Keratinocyte (primary cell): ENCODE measurements at regions not wholly inside any gene's neighbourhood (a gene's known extent, or its start where the extent isn't known, plus 50 kb on each side); places are given as distances from the start of the nearest gene placed in this dataset.

Experiments
- DNase-seq: peaks from one replicate; pipeline ENCODE4 v3.0.0-alpha.2; 2011; ENCODE audit warnings: low read depth, missing footprints, low spot score
- FAIRE-seq: peaks from 2 replicates; lab custom pipeline; 2011; peaks lifted over from hg19 to GRCh38; lab: Jason Lieb, UNC
- H2AFZ ChIP-seq: 2 replicates; pipeline ENCODE4 v1.6.0; 2012; ENCODE audit warnings: low read length, control low read depth, inconsistent platforms; ENCODE audit not compliant: control insufficient read depth
- H3K27ac ChIP-seq: 2 replicates; pipeline ENCODE4 v1.5.1; 2011; ENCODE audit warnings: low read length; ENCODE audit not compliant: control insufficient read depth, insufficient read depth
- H3K27me3 ChIP-seq: 3 replicates; pipeline ENCODE4 v1.6.0; 2011; ENCODE audit warnings: low read length; ENCODE audit not compliant: control insufficient read depth, insufficient read depth; ENCODE audit errors: extremely low read depth
- H3K36me3 ChIP-seq, 2 experiments: 2 replicates in 1 of 2; 3 replicates in 1 of 2; pipeline ENCODE4 v1.5.1; 2011; ENCODE audit warnings: low read length in 2 of 2, mild to moderate bottlenecking in 1 of 2; ENCODE audit not compliant: control insufficient read depth in 2 of 2, insufficient read depth in 2 of 2; ENCODE audit errors: extremely low read depth in 1 of 2
- H3K4me1 ChIP-seq: 3 replicates; pipeline ENCODE4 v1.5.1; 2011; ENCODE audit warnings: low read length; ENCODE audit not compliant: control insufficient read depth, insufficient read depth; ENCODE audit errors: extremely low read depth
- H3K4me2 ChIP-seq: 3 replicates; pipeline ENCODE4 v1.6.0; 2011; ENCODE audit warnings: low read depth, low read length; ENCODE audit not compliant: control insufficient read depth, insufficient read depth; ENCODE audit errors: extremely low read depth
- H3K4me3 ChIP-seq, 3 experiments: fragments of 200-600 bp in 1 of 3; sonication (generic) in 1 of 3; 2 replicates in 2 of 3; 3 replicates in 1 of 3; pipeline ENCODE4 v1.5.1; 2011 to 2016; ENCODE audit warnings: low read length in 3 of 3, mild to moderate bottlenecking in 3 of 3, control low read depth in 2 of 3, inconsistent platforms in 1 of 3, low read depth in 1 of 3, mixed read lengths in 1 of 3, mixed run types in 1 of 3, moderate library complexity in 1 of 3; ENCODE audit not compliant: control insufficient read depth in 2 of 3, insufficient read depth in 2 of 3; ENCODE audit errors: extremely low read depth in 1 of 3
- H3K79me2 ChIP-seq: 2 replicates; pipeline ENCODE4 v1.6.0; 2012; ENCODE audit warnings: low read length; ENCODE audit not compliant: control insufficient read depth, insufficient read depth
- H3K9ac ChIP-seq: 3 replicates; pipeline ENCODE4 v1.6.0; 2011; ENCODE audit warnings: low read length; ENCODE audit not compliant: control insufficient read depth, insufficient read depth; ENCODE audit errors: extremely low read depth
- H3K9me1 ChIP-seq: 3 replicates; pipeline ENCODE4 v1.6.0; 2011; ENCODE audit warnings: low read length; ENCODE audit not compliant: control insufficient read depth, insufficient read depth; ENCODE audit errors: extremely low read depth
- H3K9me3 ChIP-seq: 2 replicates; pipeline ENCODE4 v1.5.1; 2012; ENCODE audit warnings: low read depth, low read length; ENCODE audit not compliant: control insufficient read depth
- H4K20me1 ChIP-seq: 3 replicates; pipeline ENCODE4 v1.6.0; 2011; ENCODE audit warnings: low read length; ENCODE audit not compliant: control insufficient read depth, insufficient read depth; ENCODE audit errors: extremely low read depth
- CTCF ChIP-seq, 3 experiments: IDR thresholded peaks in 1 of 3; conservative IDR thresholded peaks in 1 of 3; optimal IDR thresholded peaks in 1 of 3; 2 replicates in 2 of 3; 3 replicates in 1 of 3; pipeline versions ENCODE3 to v1.5.1; 2011; ENCODE audit warnings: low read length in 3 of 3, mild to moderate bottlenecking in 3 of 3, moderate library complexity in 2 of 3, control low read depth in 1 of 3, inconsistent platforms in 1 of 3; ENCODE audit not compliant: insufficient read depth in 2 of 3; ENCODE audit errors: extremely low read depth in 1 of 3
- EZH2 ChIP-seq: IDR thresholded peaks from one replicate; pipeline ENCODE4 v1.6.1; 2012; ENCODE audit warnings: inconsistent platforms, mild to moderate bottlenecking, low read length, moderate library complexity
- dilution Hi-C: fragments of 300-500 bp; cut with MboI; formaldehyde crosslinking; loops from one replicate; pipeline ENCODE4 v1.7.0; 2020; ENCODE audit warnings: low sequenced_read_pairs; ENCODE audit not compliant: extremely low pct_ligation_motif_present

- Histone ChIP-seq H3K27ac (no peak overlapping the region), H3K9ac (no peak overlapping the region), H4K20me1 (no peaks in the 10 kb centered on the region), H3K36me3 (no peaks in the 10 kb centered on the region), H3K27me3 (no peaks in the 10 kb centered on the region), H3K9me3 (no peaks in the 10 kb centered on the region), H2AFZ (no peak overlapping the region), H3K4me3 (no peak overlapping the region), H3K79me2 (no peaks in the 10 kb centered on the region), H3K9me1 (no peaks in the 10 kb centered on the region), H3K4me2 (no peak overlapping the region), H3K4me1 (no peaks in the 10 kb centered on the region)
- no peak for TF ChIP-seq CTCF (optimal IDR thresholded peaks at IDR 0.05 in 1 of 3, IDR thresholded peaks at IDR 0.05 in 1 of 3, conservative IDR thresholded peaks at IDR 0.05 in 1 of 3; ENCODE audit: extremely low read depth in 1 of 3, insufficient read depth in 2 of 3, low read length in 3 of 3)
- no peak for TF ChIP-seq EZH2
- dilution Hi-C loops, result no loop called here
- no peak for FAIRE-seq
- no peak for DNase-seq
These were observed 149.9 kb upstream of the FUT9 start for GRCh38 chr6:95865857-95866256.

GRCh38 chr6:95866732-95867131, 149.0 kb upstream of the FUT9 start:
- Histone ChIP-seq H3K9ac (no peak overlapping the region), H2AFZ (no peak overlapping the region), H3K27ac (no peak overlapping the region), H3K79me2 (no peaks in the 10 kb centered on the region), H3K9me3 (no peaks in the 10 kb centered on the region), H4K20me1 (no peaks in the 10 kb centered on the region), H3K4me1 (no peaks in the 10 kb centered on the region), H3K9me1 (no peaks in the 10 kb centered on the region), H3K36me3 (no peaks in the 10 kb centered on the region), H3K4me3 (no peak overlapping the region), H3K4me2 (no peak overlapping the region), H3K27me3 (no peaks in the 10 kb centered on the region)
- dilution Hi-C loops, result no loop called here
- DNase-seq, result no peak
- TF ChIP-seq EZH2 (no peak), CTCF (optimal IDR thresholded peaks at IDR 0.05 in 1 of 3, IDR thresholded peaks at IDR 0.05 in 1 of 3, conservative IDR thresholded peaks at IDR 0.05 in 1 of 3; ENCODE audit: extremely low read depth in 1 of 3, insufficient read depth in 2 of 3, low read length in 3 of 3) (peak in 2 of 3 experiments; percentile 21 to 43)
- FAIRE-seq, result no peak
